Prostate gland (tissue), 2 donors: ENCODE measurements at regions not wholly inside any gene's neighbourhood (a gene's known extent, or its start where the extent isn't known, plus 50 kb on each side); places are given as distances from the start of the nearest gene placed in this dataset.

ENCODE experiments used
- POLR2A ChIP-seq: fragments of 450-650 bp; IDR thresholded peaks from one replicate; pipeline ENCODE4 v1.6.1; 2016; ENCODE audit warnings: antibody characterized with exemption, mild to moderate bottlenecking
- POLR2AphosphoS5 ChIP-seq: sonication (generic); formaldehyde crosslinking; IDR thresholded peaks from one replicate; pipeline ENCODE4 v1.6.1; 2017; ENCODE audit warnings: antibody characterized with exemption
- TF ChIP-seq, protein P1 (sequence below), 4 experiments: fragments of 200-600 bp in 2 of 4; fragments of 450-650 bp in 2 of 4; sonication (generic) in 2 of 4; IDR thresholded peaks; 1 replicate in 3 of 4; 2 replicates in 1 of 4; pipeline ENCODE4 v1.5.1; 2016 to 2019; ENCODE audit warnings: antibody characterized with exemption in 4 of 4, mild to moderate bottlenecking in 2 of 4, moderate library complexity in 2 of 4

DNA sequence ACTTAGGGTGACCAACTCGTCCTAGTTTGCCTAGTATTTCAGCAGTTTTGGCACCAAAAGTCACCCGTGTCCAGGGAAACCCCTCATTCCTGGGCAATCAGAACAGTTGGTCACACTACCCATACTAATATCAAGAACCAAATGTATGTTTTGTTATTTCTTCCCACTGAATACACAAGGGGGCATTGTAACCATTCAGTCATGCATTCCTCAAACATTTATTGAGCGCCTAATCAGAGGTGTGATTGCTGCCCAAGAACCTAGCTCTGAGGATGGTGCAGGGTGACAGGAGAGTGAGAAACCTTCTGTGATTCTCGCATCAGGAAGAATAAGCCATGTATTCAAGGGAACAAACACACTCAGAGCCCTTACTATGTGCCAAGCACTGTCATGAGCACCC lies 69.8 kb upstream of the RAI2 start:
- TF ChIP-seq, protein P1, sequence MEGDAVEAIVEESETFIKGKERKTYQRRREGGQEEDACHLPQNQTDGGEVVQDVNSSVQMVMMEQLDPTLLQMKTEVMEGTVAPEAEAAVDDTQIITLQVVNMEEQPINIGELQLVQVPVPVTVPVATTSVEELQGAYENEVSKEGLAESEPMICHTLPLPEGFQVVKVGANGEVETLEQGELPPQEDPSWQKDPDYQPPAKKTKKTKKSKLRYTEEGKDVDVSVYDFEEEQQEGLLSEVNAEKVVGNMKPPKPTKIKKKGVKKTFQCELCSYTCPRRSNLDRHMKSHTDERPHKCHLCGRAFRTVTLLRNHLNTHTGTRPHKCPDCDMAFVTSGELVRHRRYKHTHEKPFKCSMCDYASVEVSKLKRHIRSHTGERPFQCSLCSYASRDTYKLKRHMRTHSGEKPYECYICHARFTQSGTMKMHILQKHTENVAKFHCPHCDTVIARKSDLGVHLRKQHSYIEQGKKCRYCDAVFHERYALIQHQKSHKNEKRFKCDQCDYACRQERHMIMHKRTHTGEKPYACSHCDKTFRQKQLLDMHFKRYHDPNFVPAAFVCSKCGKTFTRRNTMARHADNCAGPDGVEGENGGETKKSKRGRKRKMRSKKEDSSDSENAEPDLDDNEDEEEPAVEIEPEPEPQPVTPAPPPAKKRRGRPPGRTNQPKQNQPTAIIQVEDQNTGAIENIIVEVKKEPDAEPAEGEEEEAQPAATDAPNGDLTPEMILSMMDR (IDR thresholded peaks at IDR 0.05), result no peak
- TF ChIP-seq POLR2AphosphoS5 (no peak), POLR2A (no peak)
